ENCODE measurements at regions not wholly inside any gene's neighbourhood (a gene's known extent, or its start where the extent isn't known, plus 50 kb on each side); places are given as distances from the start of the nearest gene placed in this dataset.
"Not testable (repeated sequence)": the region's sequence is repeated elsewhere in the genome, so short reads cannot be mapped to it uniquely, and the experiment has no call there.

DNA sequence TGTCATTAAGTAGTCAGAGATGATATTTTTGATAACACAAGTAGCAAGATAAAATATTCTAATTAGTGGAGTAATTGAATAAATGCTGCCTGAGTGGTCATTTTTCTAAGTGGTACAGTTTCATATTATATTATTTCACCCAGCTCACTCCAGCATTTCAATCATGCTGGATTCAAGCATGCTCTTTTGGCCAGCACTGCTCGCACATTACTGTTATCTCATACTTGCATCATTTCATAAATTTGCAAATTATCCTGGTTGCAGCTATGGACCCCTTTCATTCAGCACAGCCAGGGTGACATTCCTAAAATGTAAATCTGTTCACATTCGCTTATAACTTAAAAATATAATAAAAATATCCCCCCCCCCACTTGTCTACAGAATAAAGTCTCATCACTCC lies 520.8 kb upstream of the CYLC2 start:
- no peak for DNase-seq (ENCODE audit: low spot score)
- H3K9me3 ChIP-seq (ENCODE audit: severe bottlenecking) = no peaks in the 10 kb centered on the region
- H3K4me1 ChIP-seq (ENCODE audit: insufficient read depth, poor library complexity, severe bottlenecking) = no peaks in the 10 kb centered on the region
- no peaks in the 10 kb centered on the region for H3K36me3 ChIP-seq (ENCODE audit: low read depth)
- H3K27ac ChIP-seq (ENCODE audit: poor library complexity, severe bottlenecking) = no peak overlapping the region
- no peak for ATAC-seq (ENCODE audit: low read depth)
- H3K27me3 ChIP-seq (ENCODE audit: insufficient read depth, poor library complexity, severe bottlenecking) = peaks cover 3% of the 10 kb centered on the region
- TF ChIP-seq CTCF (IDR thresholded peaks at IDR 0.05; ENCODE audit: poor library complexity, severe bottlenecking) = no peak
- no peak overlapping the region for H3K4me3 ChIP-seq (ENCODE audit: severe bottlenecking)

- not testable (repeated sequence) for H3K27me3 ChIP-seq (ENCODE audit: insufficient read depth, poor library complexity, severe bottlenecking); ATAC-seq (ENCODE audit: low read depth); DNase-seq (ENCODE audit: low spot score); H3K36me3 ChIP-seq (ENCODE audit: low read depth); H3K9me3 ChIP-seq (ENCODE audit: severe bottlenecking); H3K4me3 ChIP-seq (ENCODE audit: severe bottlenecking); H3K27ac ChIP-seq (ENCODE audit: poor library complexity, severe bottlenecking); H3K4me1 ChIP-seq (ENCODE audit: insufficient read depth, poor library complexity, severe bottlenecking)
Observed at GRCh38 chr9:102469430-102469829, 525.7 kb upstream of the CYLC2 start.

GRCh38 chr9:102461156-102461819 lies 533.8 kb upstream of the CYLC2 start:
- no peak for DNase-seq (ENCODE audit: low spot score)
- Histone ChIP-seq H3K9me3 (ENCODE audit: severe bottlenecking) (no peaks in the 10 kb centered on the region), H3K4me3 (ENCODE audit: severe bottlenecking) (no peak overlapping the region), H3K36me3 (ENCODE audit: low read depth) (no peaks in the 10 kb centered on the region), H3K27me3 (ENCODE audit: insufficient read depth, poor library complexity, severe bottlenecking) (peaks cover 4% of the 10 kb centered on the region), H3K4me1 (ENCODE audit: insufficient read depth, poor library complexity, severe bottlenecking) (no peaks in the 10 kb centered on the region), H3K27ac (ENCODE audit: poor library complexity, severe bottlenecking) (no peak overlapping the region)
- TF ChIP-seq CTCF (IDR thresholded peaks at IDR 0.05; ENCODE audit: poor library complexity, severe bottlenecking) = no peak
- ATAC-seq (ENCODE audit: low read depth) = no peak

GRCh38 chr9:102459828-102460227 lies 535.3 kb upstream of the CYLC2 start:
- ATAC-seq (ENCODE audit: low read depth) (no peak), DNase-seq (ENCODE audit: low spot score) (no peak)
- Histone ChIP-seq H3K4me3 (ENCODE audit: severe bottlenecking) (no peak overlapping the region), H3K36me3 (ENCODE audit: low read depth) (no peaks in the 10 kb centered on the region), H3K27ac (ENCODE audit: poor library complexity, severe bottlenecking) (no peak overlapping the region), H3K9me3 (ENCODE audit: severe bottlenecking) (no peaks in the 10 kb centered on the region), H3K27me3 (ENCODE audit: insufficient read depth, poor library complexity, severe bottlenecking) (peaks cover 4% of the 10 kb centered on the region), H3K4me1 (ENCODE audit: insufficient read depth, poor library complexity, severe bottlenecking) (no peaks in the 10 kb centered on the region)
- TF ChIP-seq CTCF (IDR thresholded peaks at IDR 0.05; ENCODE audit: poor library complexity, severe bottlenecking) = no peak

DNA sequence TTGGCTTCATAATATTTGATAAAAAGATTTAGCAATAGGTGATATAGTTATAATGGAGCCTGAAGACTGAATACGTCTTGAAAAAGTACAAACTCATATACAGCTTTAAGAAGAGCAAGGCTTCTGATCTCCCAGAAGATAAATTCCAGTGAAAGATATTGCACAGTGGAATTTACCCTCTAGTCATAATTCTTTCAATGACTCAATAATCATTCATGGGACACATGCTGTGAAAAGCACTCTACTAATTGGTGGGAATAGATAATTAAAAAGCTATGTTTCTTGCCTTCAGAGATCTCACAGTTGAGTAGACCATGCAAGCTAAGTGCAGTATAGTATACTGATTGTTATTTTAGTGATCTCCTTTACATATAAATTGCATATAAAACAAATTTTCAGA lies 538.6 kb upstream of the CYLC2 start:
- no peak overlapping the region for H3K4me3 ChIP-seq (ENCODE audit: severe bottlenecking)
- H3K27me3 ChIP-seq (ENCODE audit: insufficient read depth, poor library complexity, severe bottlenecking) = no peaks in the 10 kb centered on the region
- DNase-seq (ENCODE audit: low spot score) (no peak), ATAC-seq (ENCODE audit: low read depth) (no peak)
- TF ChIP-seq CTCF (IDR thresholded peaks at IDR 0.05; ENCODE audit: poor library complexity, severe bottlenecking) = no peak
- no peaks in the 10 kb centered on the region for H3K4me1 ChIP-seq (ENCODE audit: insufficient read depth, poor library complexity, severe bottlenecking)
- no peaks in the 10 kb centered on the region for H3K9me3 ChIP-seq (ENCODE audit: severe bottlenecking)
- H3K27ac ChIP-seq (ENCODE audit: poor library complexity, severe bottlenecking) = no peak overlapping the region
- H3K36me3 ChIP-seq (ENCODE audit: low read depth) = no peaks in the 10 kb centered on the region

Data from RWPE2 (cell line).